ENCODE measurements at regions not wholly inside any gene's neighbourhood (a gene's known extent, or its start where the extent isn't known, plus 50 kb on each side); places are given as distances from the start of the nearest gene placed in this dataset.

DNA sequence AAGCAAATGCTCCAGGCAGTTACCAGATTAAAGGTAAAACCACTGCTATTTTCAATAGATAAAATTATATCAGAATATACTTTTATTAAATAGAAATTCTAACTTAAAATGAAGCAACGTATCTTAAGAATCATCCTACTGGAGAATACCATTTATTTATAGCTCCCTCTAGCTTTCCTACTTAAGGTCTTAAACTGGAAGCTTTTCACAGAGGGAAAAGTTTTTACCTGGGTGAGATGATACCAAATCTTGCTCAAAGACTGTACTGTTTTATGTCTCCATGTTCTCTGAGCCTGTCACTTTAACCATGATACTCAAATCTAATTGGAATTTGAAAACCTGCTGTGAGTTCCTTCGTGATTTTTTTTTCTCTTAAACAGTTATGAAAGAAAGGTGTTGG lies 291.8 kb downstream of the AASDHPPT start:
- H3K27ac Mint-ChIP-seq (ENCODE audit: unreplicated experiment) = no peak overlapping the region
- H3K9me3 Mint-ChIP-seq (ENCODE audit: unreplicated experiment) = no peaks in the 10 kb centered on the region
- H3K36me3 Mint-ChIP-seq (ENCODE audit: low read depth, unreplicated experiment) = no peaks in the 10 kb centered on the region
- no peaks in the 10 kb centered on the region for H3K4me1 Mint-ChIP-seq (ENCODE audit: unreplicated experiment)
- H3K27me3 Mint-ChIP-seq (ENCODE audit: unreplicated experiment) = no peaks in the 10 kb centered on the region
- TF ChIP-seq, protein P1, sequence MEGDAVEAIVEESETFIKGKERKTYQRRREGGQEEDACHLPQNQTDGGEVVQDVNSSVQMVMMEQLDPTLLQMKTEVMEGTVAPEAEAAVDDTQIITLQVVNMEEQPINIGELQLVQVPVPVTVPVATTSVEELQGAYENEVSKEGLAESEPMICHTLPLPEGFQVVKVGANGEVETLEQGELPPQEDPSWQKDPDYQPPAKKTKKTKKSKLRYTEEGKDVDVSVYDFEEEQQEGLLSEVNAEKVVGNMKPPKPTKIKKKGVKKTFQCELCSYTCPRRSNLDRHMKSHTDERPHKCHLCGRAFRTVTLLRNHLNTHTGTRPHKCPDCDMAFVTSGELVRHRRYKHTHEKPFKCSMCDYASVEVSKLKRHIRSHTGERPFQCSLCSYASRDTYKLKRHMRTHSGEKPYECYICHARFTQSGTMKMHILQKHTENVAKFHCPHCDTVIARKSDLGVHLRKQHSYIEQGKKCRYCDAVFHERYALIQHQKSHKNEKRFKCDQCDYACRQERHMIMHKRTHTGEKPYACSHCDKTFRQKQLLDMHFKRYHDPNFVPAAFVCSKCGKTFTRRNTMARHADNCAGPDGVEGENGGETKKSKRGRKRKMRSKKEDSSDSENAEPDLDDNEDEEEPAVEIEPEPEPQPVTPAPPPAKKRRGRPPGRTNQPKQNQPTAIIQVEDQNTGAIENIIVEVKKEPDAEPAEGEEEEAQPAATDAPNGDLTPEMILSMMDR (IDR thresholded peaks at IDR 0.05; ENCODE audit: unreplicated experiment) = no peak
- no peak for DNase-seq (ENCODE audit: low spot score)
- no peak overlapping the region for H3K4me3 Mint-ChIP-seq (ENCODE audit: unreplicated experiment)

DNA sequence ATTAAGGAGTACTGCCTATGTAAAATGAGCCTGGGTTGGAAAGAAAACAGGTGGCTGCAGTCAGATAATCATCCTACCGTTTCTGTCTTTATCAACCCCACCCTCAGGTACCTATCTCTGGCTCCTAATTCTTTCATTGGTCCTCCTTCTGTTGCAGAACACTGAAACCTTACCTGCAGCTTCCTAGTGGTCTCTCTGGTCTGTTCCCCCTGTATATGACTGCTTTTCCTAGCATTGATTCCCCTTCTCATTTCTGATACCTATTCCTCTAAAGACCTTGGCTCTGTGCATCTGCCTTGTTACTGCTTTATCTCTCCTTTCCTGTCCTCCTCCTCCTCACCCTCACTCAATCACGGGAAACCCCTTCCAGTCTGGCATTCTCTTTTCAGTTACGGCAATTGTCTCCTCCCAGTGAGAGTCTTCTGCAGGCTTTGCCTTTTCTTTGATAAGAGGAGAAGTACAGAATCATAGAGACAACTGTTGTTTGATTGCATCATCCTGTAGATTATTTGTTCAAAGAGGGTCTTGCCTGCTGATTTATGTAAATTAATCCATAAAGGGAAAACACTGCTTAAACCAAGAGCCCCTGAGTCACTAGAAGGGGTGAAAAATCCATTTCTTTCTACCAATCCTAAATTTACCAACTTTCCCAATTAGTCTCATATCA lies 301.2 kb downstream of the AASDHPPT start:
- Mint-ChIP-seq H3K4me3 (ENCODE audit: unreplicated experiment) (no peak overlapping the region), H3K4me1 (ENCODE audit: unreplicated experiment) (no peaks in the 10 kb centered on the region), H3K27me3 (ENCODE audit: unreplicated experiment) (no peaks in the 10 kb centered on the region), H3K36me3 (ENCODE audit: low read depth, unreplicated experiment) (no peaks in the 10 kb centered on the region), H3K9me3 (ENCODE audit: unreplicated experiment) (no peaks in the 10 kb centered on the region), H3K27ac (ENCODE audit: unreplicated experiment) (no peak overlapping the region)
- TF ChIP-seq, protein P1 (IDR thresholded peaks at IDR 0.05; ENCODE audit: unreplicated experiment) = no peak
- no peak for DNase-seq (ENCODE audit: low spot score)

DNA sequence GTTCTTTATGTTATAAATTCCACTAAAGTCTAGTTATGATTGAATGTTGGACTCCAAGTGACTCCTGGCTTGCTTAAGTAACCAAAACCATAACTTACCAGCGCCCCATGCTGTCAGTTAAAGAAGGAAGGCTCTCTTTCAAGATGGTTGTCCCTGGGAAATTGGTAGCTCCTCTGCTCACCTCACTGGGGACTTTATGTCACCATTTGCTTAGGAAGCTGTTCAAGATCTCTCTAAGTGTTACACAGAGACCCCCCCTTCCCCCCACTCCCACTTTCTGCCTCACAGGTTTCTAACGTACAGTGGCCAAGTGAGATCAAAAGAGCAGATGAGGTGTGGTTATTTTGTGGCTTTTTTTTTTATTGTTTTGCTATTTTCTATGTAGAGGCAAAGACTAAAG lies 301.8 kb downstream of the AASDHPPT start:
- no peaks in the 10 kb centered on the region for H3K4me1 Mint-ChIP-seq (ENCODE audit: unreplicated experiment)
- no peak for DNase-seq (ENCODE audit: low spot score)
- TF ChIP-seq, protein P1 (IDR thresholded peaks at IDR 0.05; ENCODE audit: unreplicated experiment) = no peak
- no peak overlapping the region for H3K27ac Mint-ChIP-seq (ENCODE audit: unreplicated experiment)
- no peaks in the 10 kb centered on the region for H3K9me3 Mint-ChIP-seq (ENCODE audit: unreplicated experiment)
- no peaks in the 10 kb centered on the region for H3K27me3 Mint-ChIP-seq (ENCODE audit: unreplicated experiment)
- H3K36me3 Mint-ChIP-seq (ENCODE audit: low read depth, unreplicated experiment) = no peaks in the 10 kb centered on the region
- no peak overlapping the region for H3K4me3 Mint-ChIP-seq (ENCODE audit: unreplicated experiment)

DNA sequence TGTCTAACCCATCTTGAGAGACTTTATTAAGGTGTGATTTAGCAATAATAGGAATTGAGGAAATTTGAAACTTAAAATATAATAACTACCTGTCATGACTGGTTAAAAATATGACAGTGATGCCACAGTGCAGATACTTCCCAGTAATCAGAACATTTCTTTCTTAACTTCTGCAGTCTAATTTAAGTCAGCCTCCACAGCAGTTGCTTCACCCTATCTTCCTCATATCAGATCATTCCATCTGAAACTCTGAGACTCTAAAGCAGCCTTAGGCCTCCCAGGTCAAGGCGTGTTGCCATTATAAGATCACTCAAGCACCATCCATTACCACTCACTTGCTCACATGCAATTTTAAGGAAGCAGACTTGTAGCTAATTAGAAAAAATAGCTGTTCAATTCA lies 302.2 kb downstream of the AASDHPPT start:
- H3K27ac Mint-ChIP-seq (ENCODE audit: unreplicated experiment) = no peak overlapping the region
- no peak overlapping the region for H3K4me3 Mint-ChIP-seq (ENCODE audit: unreplicated experiment)
- H3K4me1 Mint-ChIP-seq (ENCODE audit: unreplicated experiment) = no peaks in the 10 kb centered on the region
- H3K36me3 Mint-ChIP-seq (ENCODE audit: low read depth, unreplicated experiment) = no peaks in the 10 kb centered on the region
- no peaks in the 10 kb centered on the region for H3K9me3 Mint-ChIP-seq (ENCODE audit: unreplicated experiment)
- no peak for DNase-seq (ENCODE audit: low spot score)
- no peaks in the 10 kb centered on the region for H3K27me3 Mint-ChIP-seq (ENCODE audit: unreplicated experiment)
- TF ChIP-seq, protein P1 (IDR thresholded peaks at IDR 0.05; ENCODE audit: unreplicated experiment) = no peak

DNA sequence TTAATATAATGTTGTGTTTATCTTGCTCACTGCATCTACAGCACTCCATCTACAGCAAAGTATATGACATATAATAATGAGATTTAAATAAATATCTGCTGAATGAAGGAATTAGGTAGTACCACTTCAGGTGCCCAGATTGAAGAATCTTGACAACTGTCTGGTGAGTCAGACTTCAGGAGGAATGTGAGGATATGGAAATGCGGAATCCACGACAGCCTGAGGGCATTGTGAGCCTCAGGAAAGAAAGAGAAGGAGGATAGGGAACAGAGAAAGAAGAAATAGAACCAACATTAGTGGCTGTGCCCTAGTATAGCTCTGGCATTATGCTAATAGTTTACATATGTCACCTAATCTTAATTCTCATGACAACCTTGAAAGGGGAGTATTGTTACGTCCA lies 304.4 kb downstream of the AASDHPPT start:
- H3K36me3 Mint-ChIP-seq (ENCODE audit: low read depth, unreplicated experiment) = no peaks in the 10 kb centered on the region
- TF ChIP-seq, protein P1 (IDR thresholded peaks at IDR 0.05; ENCODE audit: unreplicated experiment) = no peak
- H3K27me3 Mint-ChIP-seq (ENCODE audit: unreplicated experiment) = no peaks in the 10 kb centered on the region
- no peak overlapping the region for H3K27ac Mint-ChIP-seq (ENCODE audit: unreplicated experiment)
- no peaks in the 10 kb centered on the region for H3K4me1 Mint-ChIP-seq (ENCODE audit: unreplicated experiment)
- H3K9me3 Mint-ChIP-seq (ENCODE audit: unreplicated experiment) = no peaks in the 10 kb centered on the region
- H3K4me3 Mint-ChIP-seq (ENCODE audit: unreplicated experiment) = no peak overlapping the region
- no peak for DNase-seq (ENCODE audit: low spot score)

Measured in endothelial cell (in vitro differentiated cells).